ENCODE measurements at regions not wholly inside any gene's neighbourhood (a gene's known extent, or its start where the extent isn't known, plus 50 kb on each side); places are given as distances from the start of the nearest gene placed in this dataset.

DNA sequence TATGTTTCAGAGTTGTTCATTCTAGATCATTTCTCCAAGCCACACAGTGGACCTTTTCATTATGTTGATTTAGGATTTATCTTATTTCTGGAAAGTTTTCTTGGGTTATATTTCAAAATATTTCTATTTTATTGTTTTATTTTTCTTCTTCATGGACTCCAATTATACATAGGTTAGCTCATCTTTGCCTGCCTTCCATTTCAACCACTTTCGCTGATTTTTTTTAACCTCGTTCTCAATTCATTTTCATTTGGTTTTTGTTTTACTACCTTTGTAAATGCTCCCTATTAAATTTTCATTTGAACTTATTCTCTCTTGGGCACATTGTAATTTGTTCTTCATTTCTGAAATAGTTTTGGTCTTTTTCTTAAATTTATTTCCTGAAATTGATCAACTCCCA is 169.0 kb upstream of the PITX1 start:
- TF ChIP-seq, protein P1, sequence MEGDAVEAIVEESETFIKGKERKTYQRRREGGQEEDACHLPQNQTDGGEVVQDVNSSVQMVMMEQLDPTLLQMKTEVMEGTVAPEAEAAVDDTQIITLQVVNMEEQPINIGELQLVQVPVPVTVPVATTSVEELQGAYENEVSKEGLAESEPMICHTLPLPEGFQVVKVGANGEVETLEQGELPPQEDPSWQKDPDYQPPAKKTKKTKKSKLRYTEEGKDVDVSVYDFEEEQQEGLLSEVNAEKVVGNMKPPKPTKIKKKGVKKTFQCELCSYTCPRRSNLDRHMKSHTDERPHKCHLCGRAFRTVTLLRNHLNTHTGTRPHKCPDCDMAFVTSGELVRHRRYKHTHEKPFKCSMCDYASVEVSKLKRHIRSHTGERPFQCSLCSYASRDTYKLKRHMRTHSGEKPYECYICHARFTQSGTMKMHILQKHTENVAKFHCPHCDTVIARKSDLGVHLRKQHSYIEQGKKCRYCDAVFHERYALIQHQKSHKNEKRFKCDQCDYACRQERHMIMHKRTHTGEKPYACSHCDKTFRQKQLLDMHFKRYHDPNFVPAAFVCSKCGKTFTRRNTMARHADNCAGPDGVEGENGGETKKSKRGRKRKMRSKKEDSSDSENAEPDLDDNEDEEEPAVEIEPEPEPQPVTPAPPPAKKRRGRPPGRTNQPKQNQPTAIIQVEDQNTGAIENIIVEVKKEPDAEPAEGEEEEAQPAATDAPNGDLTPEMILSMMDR (IDR thresholded peaks at IDR 0.05): no peak
- no peak for TF ChIP-seq POLR2A (IDR thresholded peaks at IDR 0.05)

Data from lower leg skin (tissue), 3 donors.